HepG2 (cell line): ENCODE measurements at regions not wholly inside any gene's neighbourhood (a gene's known extent, or its start where the extent isn't known, plus 50 kb on each side); places are given as distances from the start of the nearest gene placed in this dataset.

Source experiments
- ATAC-seq: fragments of 200-7000 bp; cut with Tn5 transposase; 3 replicates; pipeline ENCODE4 v1.9.1; 2020; ENCODE audit warnings: mild to moderate bottlenecking, moderate library complexity
- BruUV-seq: library from RNA; stranded (reverse); fragments of 400-500 nt; replicated peaks from 2 replicates; lab custom pipeline; 2021; lab: Mats Ljungman, UMichigan
- CTCF ChIA-PET: fragments of 300-600 bp; formaldehyde crosslinking; extraction: SDS; loops from one replicate; lab custom pipeline; 2021; ENCODE audit warnings: low total read pairs, inconsistent platforms, low intra/inter-chr PET ratio; lab: Yijun Ruan, JAX
- POLR2A ChIA-PET: fragments of 350-600 bp; sonication (Branson Sonifier 250); formaldehyde crosslinking; loops from one replicate; lab custom pipeline; 2020; ENCODE audit warnings: antibody characterized with exemption, inconsistent platforms; lab: Yijun Ruan, JAX
- DNase-seq: peaks from one replicate; pipeline ENCODE4 v3.0.0-alpha.2; 2015; ENCODE audit warnings: low spot score
- FAIRE-seq: peaks from 3 replicates; lab custom pipeline; 2011; peaks lifted over from hg19 to GRCh38; lab: Jason Lieb, UNC
- H2AFZ ChIP-seq: one replicate; pipeline ENCODE4 v1.6.1; 2011; ENCODE audit warnings: low read length, inconsistent platforms
- H3K27ac ChIP-seq: fragments of 300-600 bp; 3 replicates; pipeline ENCODE4 v1.8.0; 2011; ENCODE audit warnings: mixed run types, mild to moderate bottlenecking, mixed read lengths, low read length, inconsistent platforms; ENCODE audit not compliant: insufficient read depth; ENCODE audit errors: extremely low read length
- H3K27me3 ChIP-seq, 2 experiments: fragments of 200-600 bp in 1 of 2; 2 replicates in 1 of 2; 3 replicates in 1 of 2; pipeline versions ENCODE4 v1.6.0 to v1.8.0; 2011; ENCODE audit warnings: low read length in 2 of 2, mild to moderate bottlenecking in 2 of 2, moderate library complexity in 2 of 2, inconsistent platforms in 1 of 2; ENCODE audit not compliant: insufficient read depth in 2 of 2, control insufficient read depth in 1 of 2
- H3K36me3 ChIP-seq, 2 experiments: fragments of 200-600 bp in 1 of 2; replicated peaks in 1 of 2; 2 replicates in 1 of 2; 3 replicates in 1 of 2; pipeline versions ENCODE4 v1.5.1 to v1.8.0; 2011; ENCODE audit warnings: low read length in 2 of 2, inconsistent platforms in 1 of 2; ENCODE audit not compliant: insufficient read depth in 2 of 2, control insufficient read depth in 1 of 2
- H3K4me1 ChIP-seq: 2 replicates; pipeline ENCODE4 v1.5.1; 2012; ENCODE audit warnings: low read length, inconsistent platforms; ENCODE audit not compliant: insufficient read depth
- H3K4me2 ChIP-seq: 2 replicates; pipeline ENCODE4 v1.6.0; 2011; ENCODE audit warnings: low read depth, low read length, inconsistent platforms
- H3K4me3 ChIP-seq, 3 experiments: fragments of 200-600 bp in 1 of 3; sonication (generic), shearing (Covaris generic) in 1 of 3; replicated peaks in 1 of 3; 2 replicates each; pipeline ENCODE4 v1.5.1; 2011 to 2016; ENCODE audit warnings: low read length in 3 of 3, inconsistent platforms in 2 of 3, low read depth in 2 of 3, mild to moderate bottlenecking in 2 of 3, control low read depth in 1 of 3, mixed read lengths in 1 of 3; ENCODE audit not compliant: insufficient read depth in 1 of 3
- H3K79me2 ChIP-seq: one replicate; pipeline ENCODE4 v1.6.1; 2011; ENCODE audit warnings: low read length, inconsistent platforms; ENCODE audit not compliant: insufficient read depth
- H3K9ac ChIP-seq: 2 replicates; pipeline ENCODE4 v1.6.0; 2011; ENCODE audit warnings: mild to moderate bottlenecking, low read depth, low read length, inconsistent platforms; ENCODE audit not compliant: insufficient read depth
- H3K9me3 ChIP-seq: 2 replicates; pipeline ENCODE4 v1.5.1; 2012; ENCODE audit warnings: mild to moderate bottlenecking, low read length
- H4K20me1 ChIP-seq: 2 replicates; pipeline ENCODE4 v1.6.0; 2011; ENCODE audit warnings: inconsistent platforms, mild to moderate bottlenecking, low read length, moderate library complexity; ENCODE audit not compliant: insufficient read depth
- HNRNPL ChIP-seq: fragments of 200-400 bp; formaldehyde crosslinking; IDR thresholded peaks from 2 replicates; pipeline ENCODE4 v1.6.1; 2017; ENCODE audit warnings: mild to moderate bottlenecking, low read depth, low read length
- MAFF ChIP-seq: IDR thresholded peaks from 2 replicates; pipeline ENCODE4 v1.6.1; 2011; ENCODE audit warnings: low read depth, low read length, improper control_type of control experiment
- MAFK ChIP-seq, 2 experiments: IDR thresholded peaks in 1 of 2; conservative IDR thresholded peaks in 1 of 2; 2 replicates each; pipeline ENCODE4 v1.6.1; 2011; ENCODE audit warnings: improper control_type of control experiment in 2 of 2, low read length in 2 of 2
- RNF219 ChIP-seq: sonication (generic); formaldehyde crosslinking; IDR thresholded peaks from 2 replicates; pipeline ENCODE4 v1.5.0; 2020; ENCODE audit warnings: mild to moderate bottlenecking, missing genetic modification reagents
- SOX5 ChIP-seq: IDR thresholded peaks from 2 replicates; pipeline ENCODE4 v1.6.1; 2016; ENCODE audit warnings: borderline replicate concordance
- SRSF4 ChIP-seq: fragments of 200-400 bp; formaldehyde crosslinking; IDR thresholded peaks from one replicate; pipeline ENCODE4 v1.6.1; 2018; ENCODE audit warnings: mild to moderate bottlenecking, low read depth, low read length, moderate library complexity; ENCODE audit not compliant: poor library complexity, severe bottlenecking
- ZBTB42 ChIP-seq: sonication (generic); formaldehyde crosslinking; IDR thresholded peaks from 2 replicates; pipeline ENCODE4 v1.5.0; 2020; ENCODE audit warnings: mild to moderate bottlenecking, missing genetic modification reagents
- ZKSCAN5 ChIP-seq: sonication (generic); formaldehyde crosslinking; IDR thresholded peaks from 2 replicates; pipeline ENCODE4 v1.5.1; 2020; ENCODE audit warnings: mild to moderate bottlenecking, missing genetic modification reagents
- ZNF749 ChIP-seq: sonication (generic); formaldehyde crosslinking; IDR thresholded peaks from 2 replicates; pipeline ENCODE4 v1.8.0; 2022; ENCODE audit warnings: mild to moderate bottlenecking, missing genetic modification reagents, moderate library complexity, borderline replicate concordance
- ZNF75D ChIP-seq: sonication (generic); formaldehyde crosslinking; IDR thresholded peaks from 2 replicates; pipeline ENCODE4 v1.8.1; 2023; ENCODE audit warnings: missing genetic modification reagents, mild to moderate bottlenecking, borderline replicate concordance
- ZSCAN22 ChIP-seq: sonication (generic); formaldehyde crosslinking; IDR thresholded peaks from 2 replicates; pipeline ENCODE4 v1.4.0; 2020; ENCODE audit warnings: mild to moderate bottlenecking, missing genetic modification reagents
- WGBS: methylation state at CpG from one replicate; pipeline ENCODE4 v1.1.6; 2017; ENCODE audit warnings: low lambda C conversion rate; 5-methylcytosine and 5-hydroxymethylcytosine counted together
- in situ Hi-C: cut with HindIII; loops from 2 replicates; pipeline ENCODE4 v1.10.0; 2017; ENCODE audit warnings: low pct_unique_long_range_greater_than_20kb; ENCODE audit not compliant: extremely low pct_ligation_motif_present
- intact Hi-C: fragments of 100-400 bp; cut with micrococcal nuclease; formaldehyde crosslinking; loops from one replicate; pipeline ENCODE4 v1.10.0; 2022; ENCODE audit not compliant: unreplicated experiment
- TF ChIP-seq, protein P1 (sequence below): IDR thresholded peaks from 2 replicates; pipeline ENCODE4 v1.6.1; 2016
- TF ChIP-seq, protein P2 (sequence below): IDR thresholded peaks from 2 replicates; pipeline ENCODE4 v1.6.1; 2016; ENCODE audit warnings: mild to moderate bottlenecking, missing biosample characterization, missing genetic modification reagents
- TF ChIP-seq, protein P3 (sequence below): IDR thresholded peaks from 2 replicates; pipeline ENCODE4 v1.6.1; 2016; ENCODE audit warnings: low read depth, control low read depth

DNA sequence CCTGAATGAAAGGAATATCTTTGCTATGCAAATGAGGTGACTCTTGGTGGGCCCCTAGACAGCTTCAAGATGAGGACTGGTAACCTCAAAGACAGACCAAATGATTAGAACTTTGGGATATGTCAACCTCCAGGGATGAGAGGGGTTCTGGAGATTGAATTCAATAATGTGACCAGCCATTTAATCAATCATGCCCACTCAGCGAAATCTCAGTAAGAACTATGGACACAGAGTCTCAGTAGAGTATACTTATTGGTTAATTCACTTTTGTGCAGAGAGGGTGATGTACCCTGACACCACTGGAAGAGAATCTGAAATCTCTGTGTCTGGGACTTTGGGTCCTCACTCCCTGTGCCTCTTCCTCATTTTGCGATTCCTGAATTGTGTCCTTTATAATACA lies 662.8 kb downstream of the OLFM4 start:
- Histone ChIP-seq H3K27ac (no peak overlapping the region), H3K27me3 (no peaks in the 10 kb centered on the region), H3K4me3 (no peak overlapping the region), H3K36me3 (no peaks in the 10 kb centered on the region), H3K4me2 (no peak overlapping the region), H2AFZ (no peak overlapping the region), H3K9ac (no peak overlapping the region), H3K9me3 (peaks cover 92% of the 10 kb centered on the region), H3K79me2 (no peaks in the 10 kb centered on the region), H4K20me1 (no peaks in the 10 kb centered on the region), H3K4me1 (no peaks in the 10 kb centered on the region)
- no TSS peak for BruUV-seq
- WGBS = 6% methylated on average over 2 of the region's 2 CpGs
- DNase-seq = no peak
- ChIA-PET CTCF (no interaction called here), POLR2A (no interaction called here)
- TF ChIP-seq, protein P1, sequence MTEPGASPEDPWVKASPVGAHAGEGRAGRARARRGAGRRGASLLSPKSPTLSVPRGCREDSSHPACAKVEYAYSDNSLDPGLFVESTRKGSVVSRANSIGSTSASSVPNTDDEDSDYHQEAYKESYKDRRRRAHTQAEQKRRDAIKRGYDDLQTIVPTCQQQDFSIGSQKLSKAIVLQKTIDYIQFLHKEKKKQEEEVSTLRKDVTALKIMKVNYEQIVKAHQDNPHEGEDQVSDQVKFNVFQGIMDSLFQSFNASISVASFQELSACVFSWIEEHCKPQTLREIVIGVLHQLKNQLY (CRISPR knock-in tag) = no peak
- TF ChIP-seq HNRNPL = no peak
- no peak for TF ChIP-seq ZNF749 (CRISPR knock-in tag)
- TF ChIP-seq ZKSCAN5 = no peak
- TF ChIP-seq, protein P2, sequence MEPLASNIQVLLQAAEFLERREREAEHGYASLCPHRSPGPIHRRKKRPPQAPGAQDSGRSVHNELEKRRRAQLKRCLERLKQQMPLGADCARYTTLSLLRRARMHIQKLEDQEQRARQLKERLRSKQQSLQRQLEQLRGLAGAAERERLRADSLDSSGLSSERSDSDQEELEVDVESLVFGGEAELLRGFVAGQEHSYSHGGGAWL (CRISPR knock-in tag) = no peak
- TF ChIP-seq MAFF = peak; percentile 62
- TF ChIP-seq MAFK (conservative IDR thresholded peaks at IDR 0.05 in 1 of 2, IDR thresholded peaks at IDR 0.05 in 1 of 2; ENCODE audit: low read length in 2 of 2) = peak; percentile 36 to 78; a peak in 2 of 4 replicates
- in situ Hi-C loops (no loop called here), intact Hi-C loops (no loop called here)
- no peak for ATAC-seq
- no peak for FAIRE-seq

- no peak for ATAC-seq
- no peak for FAIRE-seq
- no peaks in the 10 kb centered on the region for H3K4me1 ChIP-seq
- ChIA-PET POLR2A (no interaction called here), CTCF (no interaction called here)
- peaks cover 91% of the 10 kb centered on the region for H3K9me3 ChIP-seq
- intact Hi-C loops (no loop called here), in situ Hi-C loops (no loop called here)
- no peak overlapping the region for H3K4me3 ChIP-seq
- no peaks in the 10 kb centered on the region for H4K20me1 ChIP-seq
- WGBS = 0% methylated on average over 2 of the region's 2 CpGs
- no peak overlapping the region for H2AFZ ChIP-seq
- H3K27me3 ChIP-seq = no peaks in the 10 kb centered on the region
- H3K4me2 ChIP-seq = no peak overlapping the region
- H3K36me3 ChIP-seq = no peaks in the 10 kb centered on the region
- no TSS peak for BruUV-seq
- H3K9ac ChIP-seq = no peak overlapping the region
- no peaks in the 10 kb centered on the region for H3K79me2 ChIP-seq
- DNase-seq = no peak
- no peak overlapping the region for H3K27ac ChIP-seq
- no peak for TF ChIP-seq SRSF4
- no peak for TF ChIP-seq ZNF75D (CRISPR knock-in tag)
- TF ChIP-seq ZBTB42 (CRISPR knock-in tag) = no peak
- TF ChIP-seq, protein P3, sequence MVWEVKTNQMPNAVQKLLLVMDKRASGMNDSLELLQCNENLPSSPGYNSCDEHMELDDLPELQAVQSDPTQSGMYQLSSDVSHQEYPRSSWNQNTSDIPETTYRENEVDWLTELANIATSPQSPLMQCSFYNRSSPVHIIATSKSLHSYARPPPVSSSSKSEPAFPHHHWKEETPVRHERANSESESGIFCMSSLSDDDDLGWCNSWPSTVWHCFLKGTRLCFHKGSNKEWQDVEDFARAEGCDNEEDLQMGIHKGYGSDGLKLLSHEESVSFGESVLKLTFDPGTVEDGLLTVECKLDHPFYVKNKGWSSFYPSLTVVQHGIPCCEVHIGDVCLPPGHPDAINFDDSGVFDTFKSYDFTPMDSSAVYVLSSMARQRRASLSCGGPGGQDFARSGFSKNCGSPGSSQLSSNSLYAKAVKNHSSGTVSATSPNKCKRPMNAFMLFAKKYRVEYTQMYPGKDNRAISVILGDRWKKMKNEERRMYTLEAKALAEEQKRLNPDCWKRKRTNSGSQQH (CRISPR knock-in tag) = no peak
- no peak for TF ChIP-seq SOX5 (CRISPR knock-in tag)
- TF ChIP-seq RNF219 (CRISPR knock-in tag) = no peak
- TF ChIP-seq ZSCAN22 (CRISPR knock-in tag) = no peak
Measured at GRCh38 chr13:53694814-53695532, 666.4 kb downstream of the OLFM4 start.
